GM21528 (cell line): ENCODE measurements at regions not wholly inside any gene's neighbourhood (a gene's known extent, or its start where the extent isn't known, plus 50 kb on each side); places are given as distances from the start of the nearest gene placed in this dataset.

Experiments used
- ATAC-seq: cut with Tn5 transposase; IDR thresholded peaks from one replicate; pipeline ENCODE4 v1.9.1; 2021; ENCODE audit warnings: mild to moderate bottlenecking, moderate library complexity; ENCODE audit not compliant: unreplicated experiment, low FRiP score

DNA sequence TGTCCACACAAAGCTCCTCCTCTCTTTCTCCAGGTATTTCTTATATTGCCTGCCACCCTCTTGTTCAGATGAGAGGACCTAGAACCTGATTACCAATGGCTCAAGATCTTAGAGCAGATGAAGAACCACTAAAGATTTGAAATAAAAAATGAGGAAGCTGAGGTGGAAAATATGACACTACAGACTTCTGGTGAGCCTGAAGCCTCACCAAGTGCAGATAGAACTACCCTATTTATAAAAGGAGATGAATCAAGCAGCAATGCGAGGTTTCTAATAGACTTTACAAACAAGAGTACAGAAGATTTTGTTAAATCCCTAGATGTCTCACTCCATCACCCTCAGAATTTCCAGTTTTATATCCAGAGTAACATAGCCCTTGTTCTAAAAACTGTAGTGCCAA lies 345.8 kb downstream of the TBC1D4 start:
- ATAC-seq, result no peak

DNA sequence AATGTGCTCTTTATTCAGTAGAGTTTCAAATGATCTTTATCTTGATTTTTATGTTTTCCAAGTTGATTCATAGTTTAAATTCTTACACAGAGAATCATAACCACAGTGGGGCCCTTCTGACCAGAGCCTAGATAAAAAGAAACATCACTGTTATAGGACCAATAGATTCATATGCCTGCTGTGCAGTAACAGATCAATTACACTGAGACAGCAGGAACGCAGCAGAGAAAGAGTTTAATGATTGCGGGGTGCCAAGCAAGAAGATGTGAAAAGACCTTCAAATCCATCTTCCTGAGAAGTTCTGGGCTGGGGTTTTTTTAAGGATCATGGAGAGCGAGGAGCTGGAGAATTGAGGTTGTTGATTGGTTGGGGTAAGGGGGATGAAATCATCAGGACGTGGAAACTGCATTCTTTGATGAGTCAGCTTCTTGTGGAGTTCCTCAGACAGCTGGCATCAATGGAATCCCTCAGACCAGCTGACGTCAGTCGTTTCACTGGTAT lies 346.6 kb downstream of the TBC1D4 start:
- ATAC-seq, result no peak

- ATAC-seq, result no peak
These were observed 349.0 kb downstream of the TBC1D4 start for GRCh38 chr13:75132701-75133695.

DNA sequence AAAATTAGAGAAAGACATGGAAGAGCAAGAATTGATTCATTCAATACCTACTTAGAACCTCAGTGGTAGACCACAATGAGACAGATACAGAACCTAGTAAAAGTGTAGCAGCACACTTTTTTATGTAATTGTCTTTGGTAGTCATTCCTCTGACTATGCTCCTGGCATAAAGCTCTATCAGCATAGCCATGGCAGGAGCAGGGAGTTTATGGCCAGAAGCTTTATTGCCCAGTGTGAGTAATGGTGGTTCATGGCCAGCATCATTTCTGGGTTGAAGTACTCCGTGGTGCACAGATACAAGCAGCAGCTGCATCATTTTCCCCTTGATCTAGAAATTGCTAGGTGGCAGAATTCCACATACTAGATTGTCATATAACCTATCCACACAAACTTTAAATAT lies 352.6 kb downstream of the TBC1D4 start:
- no peak for ATAC-seq

- no peak for ATAC-seq
These were observed 357.6 kb downstream of the TBC1D4 start for GRCh38 chr13:75124415-75124814.

- no peak for ATAC-seq
These were observed 358.5 kb downstream of the TBC1D4 start for GRCh38 chr13:75123428-75123827.

DNA sequence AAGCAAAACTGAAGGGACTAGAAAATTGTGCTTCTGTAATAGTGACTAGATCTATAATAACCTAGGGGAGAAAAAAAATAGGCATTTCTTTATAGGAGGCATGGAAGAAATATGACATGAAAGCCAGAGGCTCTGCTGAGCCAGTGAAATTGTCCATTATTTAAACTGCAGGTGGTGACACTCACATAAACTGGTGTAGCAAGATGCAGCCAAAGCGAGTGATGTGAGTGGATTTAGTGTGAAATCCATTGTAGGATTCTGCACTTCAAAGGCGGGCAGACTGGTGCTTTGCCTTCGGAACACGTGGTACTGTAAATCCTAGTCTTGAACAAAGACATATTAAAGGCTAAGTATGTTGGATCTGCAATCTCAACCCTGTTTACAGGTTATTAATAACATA lies 361.9 kb downstream of the TBC1D4 start:
- ATAC-seq, result no peak

GRCh38 chr13:75115171-75115570 lies 366.8 kb downstream of the TBC1D4 start:
- no peak for ATAC-seq

GRCh38 chr13:75103976-75104375 lies 378.0 kb downstream of the TBC1D4 start:
- no peak for ATAC-seq

- no peak for ATAC-seq
These were observed 379.8 kb downstream of the TBC1D4 start for GRCh38 chr13:75102001-75102716.

DNA sequence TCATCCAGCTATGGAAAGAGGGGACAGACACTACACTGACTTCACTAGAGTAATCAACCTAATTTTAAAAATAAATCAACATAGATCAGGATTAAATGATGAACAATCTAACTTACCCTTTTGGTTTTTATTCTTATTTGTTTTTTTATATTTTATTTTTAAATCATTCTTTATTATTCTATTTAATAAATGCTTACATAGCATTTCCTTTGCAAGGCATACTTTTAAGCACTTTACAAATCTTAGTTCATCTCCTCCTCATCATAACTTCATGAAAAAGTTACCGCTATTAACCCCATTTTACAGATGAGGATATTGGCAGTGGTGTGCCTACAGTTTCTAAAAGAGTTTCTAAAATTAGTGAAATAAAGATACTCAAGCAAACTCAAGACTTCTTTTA lies 380.6 kb downstream of the TBC1D4 start:
- ATAC-seq, result no peak

- ATAC-seq, result no peak
These were observed 389.8 kb downstream of the TBC1D4 start for GRCh38 chr13:75092143-75092542.

GRCh38 chr13:75091718-75092117 lies 390.3 kb downstream of the TBC1D4 start:
- ATAC-seq, result no peak

DNA sequence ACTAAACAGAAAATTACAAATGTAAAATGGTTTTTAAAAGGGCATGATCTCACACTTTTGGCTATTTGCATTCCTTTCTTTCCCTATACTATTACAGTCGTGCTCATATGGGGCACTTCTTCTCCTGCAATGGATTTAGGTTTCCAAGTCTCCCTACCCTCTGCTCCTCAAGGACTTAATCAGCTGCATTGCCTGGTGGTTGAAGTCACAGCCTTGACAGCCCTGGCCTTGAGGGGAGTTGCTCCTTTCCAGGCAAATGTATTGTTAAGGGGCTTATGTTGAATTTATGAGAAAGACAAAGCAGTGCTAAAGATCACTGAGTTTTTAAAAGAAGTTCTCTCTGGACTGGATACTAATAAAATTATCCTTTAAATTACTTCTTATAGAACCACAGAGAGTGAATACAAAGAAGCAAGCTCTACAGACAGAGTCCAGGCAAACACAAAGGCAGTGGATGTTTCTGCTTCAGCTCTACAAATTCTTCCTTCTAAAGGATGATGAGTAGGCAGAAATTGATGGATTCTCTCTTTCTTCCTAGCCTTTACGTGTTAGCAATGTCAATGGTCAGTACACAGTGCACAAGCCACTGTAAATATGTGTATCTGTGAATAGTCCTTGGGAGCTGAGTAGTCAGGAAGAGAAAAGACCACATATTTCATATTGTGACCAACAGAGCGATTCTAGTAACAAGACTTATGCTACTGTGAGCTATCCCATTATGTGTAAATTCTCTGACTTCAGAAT lies 390.9 kb downstream of the TBC1D4 start:
- no peak for ATAC-seq

DNA sequence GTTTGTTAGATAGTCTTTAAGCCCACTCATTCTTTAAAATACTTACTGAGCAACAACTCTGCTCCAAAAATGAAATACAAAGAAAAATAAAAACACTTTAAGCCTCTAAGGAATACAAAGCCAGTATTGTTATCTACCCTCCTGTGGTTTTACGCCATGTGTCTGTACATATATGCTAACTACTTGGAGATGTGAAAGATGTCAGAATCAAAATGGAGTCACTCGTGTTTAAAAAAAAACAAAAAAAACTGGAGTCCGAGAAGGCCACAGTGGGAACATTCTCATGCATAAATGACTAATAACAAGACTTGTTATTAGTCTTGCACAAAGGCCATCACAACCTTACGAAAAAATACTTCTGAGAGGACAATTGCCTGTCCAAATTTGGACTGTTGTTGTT lies 393.1 kb downstream of the TBC1D4 start:
- no peak for ATAC-seq

DNA sequence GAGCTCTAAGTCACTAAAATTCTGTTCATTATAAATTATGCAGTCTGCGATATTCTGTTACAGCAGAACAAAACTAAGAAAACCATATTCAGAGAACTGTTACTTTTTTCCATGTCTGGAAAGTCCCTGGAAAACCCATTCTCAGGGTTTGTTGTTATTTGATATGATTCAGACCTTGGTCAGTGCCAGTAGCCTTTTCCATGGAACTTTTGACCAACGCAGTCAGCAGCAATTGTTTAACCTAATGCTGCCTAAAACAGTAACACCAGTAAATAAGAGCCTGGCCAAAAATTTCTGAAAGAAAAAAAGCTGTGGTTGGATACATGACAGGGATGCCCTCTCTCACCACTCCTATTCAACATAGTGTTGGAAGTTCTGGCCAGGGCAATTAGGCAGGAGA lies 402.7 kb downstream of the TBC1D4 start:
- ATAC-seq, result no peak

DNA sequence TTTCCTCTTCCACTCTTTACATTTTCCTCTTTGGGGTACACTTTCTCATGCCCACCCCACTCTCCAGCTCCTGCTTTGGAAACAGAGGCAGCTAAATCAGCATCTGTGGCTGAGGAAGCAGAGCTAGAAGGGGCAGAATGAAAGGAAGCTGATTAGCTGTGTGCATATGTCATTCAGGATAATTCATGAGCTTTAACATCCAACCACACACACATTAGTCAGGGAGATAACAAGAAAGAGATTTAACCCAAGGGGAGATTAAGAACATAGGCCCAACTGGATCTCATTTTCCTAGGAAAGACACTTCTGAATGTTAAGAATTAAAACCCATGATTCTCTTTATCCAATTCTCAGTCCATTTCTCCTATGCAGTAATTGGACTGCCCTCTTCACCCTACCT lies 405.5 kb downstream of the TBC1D4 start:
- ATAC-seq, result no peak

GRCh38 chr13:75073786-75074185 lies 408.2 kb downstream of the TBC1D4 start:
- no peak for ATAC-seq

DNA sequence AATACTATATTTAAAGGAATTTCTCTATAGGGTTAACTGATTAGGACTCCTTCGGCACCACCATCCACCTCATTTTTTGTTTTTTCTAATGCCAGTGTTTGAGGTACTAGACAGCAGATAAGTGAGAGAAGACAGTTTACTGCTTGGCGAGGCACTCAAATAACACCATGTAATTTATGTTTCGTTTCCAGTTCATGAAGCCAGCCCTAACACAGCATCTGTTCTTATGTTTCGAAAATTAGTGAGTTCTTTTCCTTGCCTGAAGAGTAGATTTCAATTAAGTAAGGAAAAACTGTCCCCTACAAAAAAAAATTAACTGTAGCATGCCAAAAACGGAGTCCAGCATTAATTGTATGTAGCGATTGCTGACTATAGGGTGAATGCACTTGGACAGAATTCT lies 409.1 kb downstream of the TBC1D4 start:
- no peak for ATAC-seq

GRCh38 chr13:75072368-75072767 lies 409.6 kb downstream of the TBC1D4 start:
- ATAC-seq, result no peak

DNA sequence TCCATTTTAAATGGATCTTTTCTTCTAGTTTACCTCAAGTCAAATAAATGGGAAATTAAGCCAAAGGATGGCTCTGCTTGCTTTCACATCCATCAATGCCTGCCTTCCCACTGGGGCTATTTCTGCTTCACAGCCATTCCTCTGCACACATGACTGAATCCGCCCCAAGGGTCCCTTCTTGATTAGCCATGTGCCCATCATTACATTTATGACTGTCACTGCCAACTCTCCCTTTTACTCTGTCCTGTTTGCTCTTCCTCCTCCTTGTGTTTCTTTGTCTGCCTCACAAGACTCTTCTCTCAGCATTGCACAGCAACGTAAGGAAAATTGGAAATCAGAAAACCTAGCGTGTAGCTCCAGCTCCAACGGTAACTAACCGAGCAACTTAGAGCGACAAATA lies 410.2 kb downstream of the TBC1D4 start:
- no peak for ATAC-seq
